ENCODE measurements at regions not wholly inside any gene's neighbourhood (a gene's known extent, or its start where the extent isn't known, plus 50 kb on each side); places are given as distances from the start of the nearest gene placed in this dataset.
"Not testable (repeated sequence)": the region's sequence is repeated elsewhere in the genome, so short reads cannot be mapped to it uniquely, and the experiment has no call there.

DNA sequence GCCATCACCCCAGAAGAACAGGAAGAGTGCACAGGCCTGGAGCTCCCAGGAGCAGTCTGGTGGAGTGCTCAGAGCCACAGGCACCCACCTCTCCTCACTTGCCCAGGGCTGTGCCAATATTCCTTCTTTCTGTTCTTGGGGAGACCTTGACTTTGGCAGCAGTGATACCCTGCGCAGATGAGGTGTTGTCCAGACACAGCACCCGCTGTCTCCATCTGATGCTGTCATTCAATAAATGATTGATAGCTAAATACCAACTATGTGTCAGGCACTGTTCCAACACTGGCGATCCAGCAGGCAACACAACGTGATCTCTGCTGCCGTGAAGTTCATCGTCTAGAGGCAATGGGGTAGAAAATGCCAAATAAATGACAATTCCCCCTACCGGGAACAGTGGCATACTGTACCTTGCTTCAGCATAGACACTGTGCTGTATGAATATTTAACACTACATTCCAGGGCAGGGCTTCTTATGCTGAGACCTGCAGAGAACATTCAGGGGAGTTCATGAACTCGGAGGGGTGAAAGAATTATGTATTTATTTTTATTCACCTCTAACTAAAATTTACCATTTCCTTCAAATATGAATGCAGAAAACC is 320.5 kb upstream of the NCKAP5 start:
- H3K27ac Mint-ChIP-seq, result no peak overlapping the region
- TF ChIP-seq, protein P1, sequence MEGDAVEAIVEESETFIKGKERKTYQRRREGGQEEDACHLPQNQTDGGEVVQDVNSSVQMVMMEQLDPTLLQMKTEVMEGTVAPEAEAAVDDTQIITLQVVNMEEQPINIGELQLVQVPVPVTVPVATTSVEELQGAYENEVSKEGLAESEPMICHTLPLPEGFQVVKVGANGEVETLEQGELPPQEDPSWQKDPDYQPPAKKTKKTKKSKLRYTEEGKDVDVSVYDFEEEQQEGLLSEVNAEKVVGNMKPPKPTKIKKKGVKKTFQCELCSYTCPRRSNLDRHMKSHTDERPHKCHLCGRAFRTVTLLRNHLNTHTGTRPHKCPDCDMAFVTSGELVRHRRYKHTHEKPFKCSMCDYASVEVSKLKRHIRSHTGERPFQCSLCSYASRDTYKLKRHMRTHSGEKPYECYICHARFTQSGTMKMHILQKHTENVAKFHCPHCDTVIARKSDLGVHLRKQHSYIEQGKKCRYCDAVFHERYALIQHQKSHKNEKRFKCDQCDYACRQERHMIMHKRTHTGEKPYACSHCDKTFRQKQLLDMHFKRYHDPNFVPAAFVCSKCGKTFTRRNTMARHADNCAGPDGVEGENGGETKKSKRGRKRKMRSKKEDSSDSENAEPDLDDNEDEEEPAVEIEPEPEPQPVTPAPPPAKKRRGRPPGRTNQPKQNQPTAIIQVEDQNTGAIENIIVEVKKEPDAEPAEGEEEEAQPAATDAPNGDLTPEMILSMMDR (IDR thresholded peaks at IDR 0.05), result no peak
- H3K27me3 Mint-ChIP-seq (ENCODE audit: insufficient read depth), result peaks cover 29% of the 10 kb centered on the region
- peaks cover 6% of the 10 kb centered on the region for H3K36me3 Mint-ChIP-seq (ENCODE audit: low read depth)
- H3K4me1 Mint-ChIP-seq (ENCODE audit: low read depth), result peaks cover 45% of the 10 kb centered on the region
- DNase-seq, result no peak
- peaks cover 2% of the 10 kb centered on the region; the same call in 1 of the 2 replicates for H3K9me3 Mint-ChIP-seq
- H3K4me3 Mint-ChIP-seq, result no peak overlapping the region

DNA sequence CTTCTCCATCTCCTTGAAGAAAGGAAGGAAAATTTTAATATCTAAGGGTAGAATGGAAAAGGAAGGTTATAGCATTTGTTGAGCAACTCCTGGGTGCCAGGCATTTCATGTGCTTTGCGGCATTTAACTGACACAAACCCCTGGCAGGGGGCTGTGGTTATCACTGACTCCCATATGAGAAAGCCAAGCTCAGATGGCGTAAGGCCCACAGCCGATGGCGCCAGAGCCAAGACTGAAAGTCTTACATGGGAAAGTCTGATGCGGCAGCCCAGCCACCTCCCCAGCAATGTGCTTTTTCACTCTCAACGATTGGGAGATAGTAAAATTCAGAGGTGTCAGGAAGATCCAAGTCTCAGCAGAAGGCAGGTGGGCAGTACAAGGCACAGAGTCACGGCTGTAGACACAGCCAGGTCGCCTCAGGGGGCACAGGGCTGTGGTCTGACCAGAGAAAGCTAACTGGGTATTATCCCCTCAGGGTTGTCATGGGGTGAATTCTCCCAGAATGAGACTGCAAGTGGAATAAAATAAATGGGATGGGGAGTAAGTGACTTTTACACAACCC is 324.2 kb upstream of the NCKAP5 start:
- no peak overlapping the region for H3K27ac Mint-ChIP-seq

DNA sequence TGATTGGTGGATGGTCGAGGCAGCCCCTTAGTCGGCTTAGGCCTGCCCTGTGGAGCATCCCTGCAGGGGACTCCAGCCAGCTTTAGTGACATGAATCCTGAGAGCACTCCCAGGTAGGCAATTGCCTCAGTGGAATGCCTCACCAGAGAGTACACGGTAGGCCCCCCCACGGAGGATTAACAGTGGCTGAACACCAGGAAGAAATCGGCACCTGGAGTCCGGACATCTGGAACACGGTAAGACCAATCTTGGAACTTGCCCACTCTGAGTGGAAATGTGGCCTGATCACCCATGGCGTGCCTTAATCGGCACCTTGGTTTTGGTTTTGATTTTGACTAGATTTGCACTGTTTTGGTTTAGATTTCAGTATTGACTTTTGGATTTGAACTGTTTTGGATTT is 326.2 kb upstream of the NCKAP5 start:
- H3K27ac Mint-ChIP-seq, result no peak overlapping the region
- peaks cover 44% of the 10 kb centered on the region for H3K27me3 Mint-ChIP-seq (ENCODE audit: insufficient read depth)
- TF ChIP-seq, protein P1 (IDR thresholded peaks at IDR 0.05), result no peak
- peaks cover 7% of the 10 kb centered on the region for H3K4me1 Mint-ChIP-seq (ENCODE audit: low read depth)
- no peak for DNase-seq
- peak overlapping the region; percentile 24; the same call in 1 of the 2 replicates for H3K4me3 Mint-ChIP-seq
- H3K36me3 Mint-ChIP-seq (ENCODE audit: low read depth), result peaks cover 19% of the 10 kb centered on the region
- H3K9me3 Mint-ChIP-seq, result peaks cover 15% of the 10 kb centered on the region

More for the DNA sequence above, 324.2 kb upstream of the NCKAP5 start:
- peaks cover 39% of the 10 kb centered on the region for H3K27me3 Mint-ChIP-seq (ENCODE audit: insufficient read depth)
- peaks cover 17% of the 10 kb centered on the region for H3K4me1 Mint-ChIP-seq (ENCODE audit: low read depth)
- no peak for DNase-seq
- H3K36me3 Mint-ChIP-seq (ENCODE audit: low read depth), result peaks cover 19% of the 10 kb centered on the region
- no peak overlapping the region for H3K4me3 Mint-ChIP-seq
- TF ChIP-seq, protein P1 (IDR thresholded peaks at IDR 0.05), result no peak
- peaks cover 15% of the 10 kb centered on the region for H3K9me3 Mint-ChIP-seq

DNA sequence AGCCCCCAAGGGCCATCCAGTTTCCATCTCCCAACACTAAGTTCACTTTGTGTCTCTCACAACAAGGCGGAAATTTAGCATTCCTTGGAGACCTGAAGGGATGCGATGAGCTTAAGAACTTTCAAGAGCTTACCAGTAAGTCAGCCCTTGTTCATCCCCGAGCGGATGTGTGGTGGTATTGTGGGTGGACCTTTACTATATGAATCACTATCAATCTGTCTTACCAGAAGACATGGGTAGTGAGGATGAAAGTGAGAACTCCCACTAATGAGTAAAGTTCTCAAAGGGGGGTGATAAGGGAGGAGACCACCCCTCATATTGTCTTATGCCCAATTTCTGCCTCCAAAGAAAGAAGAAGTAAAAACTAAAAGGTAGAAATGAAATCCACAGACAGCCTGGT is 329.6 kb upstream of the NCKAP5 start:
- not testable (repeated sequence) for H3K4me1 Mint-ChIP-seq (ENCODE audit: low read depth); H3K4me3 Mint-ChIP-seq; DNase-seq; H3K27ac Mint-ChIP-seq
- peaks cover 19% of the 10 kb centered on the region for H3K36me3 Mint-ChIP-seq (ENCODE audit: low read depth)
- peaks cover 15% of the 10 kb centered on the region for H3K9me3 Mint-ChIP-seq
- peaks cover 30% of the 10 kb centered on the region for H3K27me3 Mint-ChIP-seq (ENCODE audit: insufficient read depth)

DNA sequence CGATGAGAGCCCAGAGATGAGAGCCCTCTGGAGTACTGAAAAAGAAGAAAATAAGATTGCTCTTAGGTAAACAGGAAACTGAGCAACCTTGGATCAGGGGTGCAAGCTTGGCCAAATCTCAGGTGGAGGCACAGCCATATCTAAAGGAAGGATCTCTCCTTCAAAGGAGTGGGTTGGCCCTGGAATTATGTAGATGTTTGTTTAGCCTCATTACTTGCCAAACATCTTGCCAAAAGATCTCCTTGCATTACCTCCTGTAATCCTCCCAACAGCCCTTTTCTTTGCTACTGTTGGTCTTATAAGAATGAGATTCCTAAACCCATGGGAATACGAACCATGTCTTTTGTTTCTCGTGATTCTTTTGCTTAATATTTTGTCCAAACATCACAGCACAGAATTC is 332.6 kb upstream of the NCKAP5 start:
- Mint-ChIP-seq H3K9me3 (no peaks in the 10 kb centered on the region), H3K4me3 (no peak overlapping the region), H3K27ac (no peak overlapping the region), H3K4me1 (ENCODE audit: low read depth) (no peaks in the 10 kb centered on the region), H3K27me3 (ENCODE audit: insufficient read depth) (peaks cover 15% of the 10 kb centered on the region), H3K36me3 (ENCODE audit: low read depth) (no peaks in the 10 kb centered on the region)
- no peak for DNase-seq
- TF ChIP-seq, protein P1 (IDR thresholded peaks at IDR 0.05), result no peak

DNA sequence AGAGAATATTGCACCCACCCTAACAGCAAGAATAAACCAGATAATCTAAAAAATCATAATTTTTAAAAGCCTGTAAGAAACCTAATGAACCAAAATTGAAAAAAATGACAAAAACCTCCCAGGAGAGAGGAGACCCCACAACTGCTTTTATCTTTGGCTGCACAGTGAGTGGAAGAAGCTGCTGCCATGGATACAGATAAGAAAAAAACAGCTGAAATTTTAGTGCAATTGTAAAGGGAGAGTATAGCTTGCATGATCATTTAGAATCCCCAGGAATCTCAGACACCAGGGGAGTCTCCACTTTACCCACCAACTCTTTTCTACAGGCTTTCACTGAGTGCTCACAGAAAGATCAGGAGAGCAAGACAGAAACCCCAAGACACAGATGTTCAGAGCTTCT is 338.1 kb upstream of the NCKAP5 start:
- no peak for DNase-seq
- Mint-ChIP-seq H3K9me3 (peaks cover 4% of the 10 kb centered on the region; the same call in 1 of the 2 replicates), H3K4me1 (ENCODE audit: low read depth) (no peaks in the 10 kb centered on the region), H3K4me3 (no peak overlapping the region), H3K36me3 (ENCODE audit: low read depth) (no peaks in the 10 kb centered on the region), H3K27ac (no peak overlapping the region), H3K27me3 (ENCODE audit: insufficient read depth) (peaks cover 9% of the 10 kb centered on the region)
- TF ChIP-seq, protein P1 (IDR thresholded peaks at IDR 0.05), result no peak
